Panc1 (cell line): ENCODE measurements at regions not wholly inside any gene's neighbourhood (a gene's known extent, or its start where the extent isn't known, plus 50 kb on each side); places are given as distances from the start of the nearest gene placed in this dataset.

Experiments used
- CTCF ChIP-seq: fragments of 450-650 bp; IDR thresholded peaks from 2 replicates; pipeline ENCODE4 v1.5.1; 2017; ENCODE audit warnings: mild to moderate bottlenecking
- POLR2AphosphoS5 ChIP-seq: IDR thresholded peaks from 2 replicates; pipeline ENCODE4 v1.6.1; 2012; ENCODE audit warnings: mild to moderate bottlenecking, low read depth, low read length, moderate library complexity
- TF ChIP-seq, protein P1 (sequence below), 2 experiments: IDR thresholded peaks; 2 replicates each; pipeline ENCODE4 v1.6.1; 2011 to 2012; ENCODE audit warnings: low read depth in 2 of 2, control low read depth in 1 of 2, low read length in 1 of 2, mild to moderate bottlenecking in 1 of 2, moderate library complexity in 1 of 2; ENCODE audit not compliant: insufficient read depth in 1 of 2

DNA sequence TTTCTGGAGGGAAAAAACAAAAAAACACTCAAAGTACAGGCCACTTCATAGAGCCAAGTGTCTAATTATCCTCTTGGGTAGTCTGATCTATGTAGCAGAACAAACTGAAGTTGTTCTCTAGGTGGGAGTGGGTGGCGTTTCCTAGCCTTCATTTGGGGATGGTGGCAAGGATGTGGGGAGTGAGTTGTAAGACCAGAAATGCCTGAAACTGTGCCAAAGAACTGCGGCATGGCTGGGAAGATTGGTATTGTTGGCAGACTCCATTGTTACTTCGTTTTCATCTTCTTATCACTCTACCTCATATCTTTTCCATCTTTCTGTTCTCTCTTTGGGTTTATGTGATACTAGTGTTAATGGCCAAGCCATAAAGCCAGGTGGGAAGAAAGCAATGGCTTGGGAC is 177.3 kb upstream of the DDHD1 start:
- TF ChIP-seq CTCF (no peak), POLR2AphosphoS5 (no peak)
- TF ChIP-seq, protein P1, sequence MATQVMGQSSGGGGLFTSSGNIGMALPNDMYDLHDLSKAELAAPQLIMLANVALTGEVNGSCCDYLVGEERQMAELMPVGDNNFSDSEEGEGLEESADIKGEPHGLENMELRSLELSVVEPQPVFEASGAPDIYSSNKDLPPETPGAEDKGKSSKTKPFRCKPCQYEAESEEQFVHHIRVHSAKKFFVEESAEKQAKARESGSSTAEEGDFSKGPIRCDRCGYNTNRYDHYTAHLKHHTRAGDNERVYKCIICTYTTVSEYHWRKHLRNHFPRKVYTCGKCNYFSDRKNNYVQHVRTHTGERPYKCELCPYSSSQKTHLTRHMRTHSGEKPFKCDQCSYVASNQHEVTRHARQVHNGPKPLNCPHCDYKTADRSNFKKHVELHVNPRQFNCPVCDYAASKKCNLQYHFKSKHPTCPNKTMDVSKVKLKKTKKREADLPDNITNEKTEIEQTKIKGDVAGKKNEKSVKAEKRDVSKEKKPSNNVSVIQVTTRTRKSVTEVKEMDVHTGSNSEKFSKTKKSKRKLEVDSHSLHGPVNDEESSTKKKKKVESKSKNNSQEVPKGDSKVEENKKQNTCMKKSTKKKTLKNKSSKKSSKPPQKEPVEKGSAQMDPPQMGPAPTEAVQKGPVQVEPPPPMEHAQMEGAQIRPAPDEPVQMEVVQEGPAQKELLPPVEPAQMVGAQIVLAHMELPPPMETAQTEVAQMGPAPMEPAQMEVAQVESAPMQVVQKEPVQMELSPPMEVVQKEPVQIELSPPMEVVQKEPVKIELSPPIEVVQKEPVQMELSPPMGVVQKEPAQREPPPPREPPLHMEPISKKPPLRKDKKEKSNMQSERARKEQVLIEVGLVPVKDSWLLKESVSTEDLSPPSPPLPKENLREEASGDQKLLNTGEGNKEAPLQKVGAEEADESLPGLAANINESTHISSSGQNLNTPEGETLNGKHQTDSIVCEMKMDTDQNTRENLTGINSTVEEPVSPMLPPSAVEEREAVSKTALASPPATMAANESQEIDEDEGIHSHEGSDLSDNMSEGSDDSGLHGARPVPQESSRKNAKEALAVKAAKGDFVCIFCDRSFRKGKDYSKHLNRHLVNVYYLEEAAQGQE (IDR thresholded peaks at IDR 0.05; ENCODE audit: insufficient read depth in 1 of 2, low read depth in 2 of 2, low read length in 1 of 2) = no peak
